ENCODE measurements at regions not wholly inside any gene's neighbourhood (a gene's known extent, or its start where the extent isn't known, plus 50 kb on each side); places are given as distances from the start of the nearest gene placed in this dataset.

GRCh38 chr3:104519068-104519467, 847.6 kb upstream of the ALCAM start:
- WGBS (ENCODE audit: insufficient coverage, insufficient replicate concordance, low lambda C conversion rate, missing lambda C conversion rate), result 0% methylated on average over 4 of the region's 4 CpGs
- RAD21 ChIA-PET (ENCODE audit: unreplicated experiment), result no interaction called here
- peak; percentile 49 for ATAC-seq
- TF ChIP-seq POLR2AphosphoS2 (IDR thresholded peaks at IDR 0.05; ENCODE audit: low read depth, low read length) (no peak), MEF2B (IDR thresholded peaks at IDR 0.05; ENCODE audit: partially characterized antibody, poor library complexity, severe bottlenecking) (no peak), NR2C1 (IDR thresholded peaks at IDR 0.05) (no peak), BRCA1 (IDR thresholded peaks at IDR 0.05; ENCODE audit: low read depth, low read length) (no peak), CHD1 (IDR thresholded peaks at IDR 0.05; ENCODE audit: low read depth, low read length) (no peak), SPI1 (IDR thresholded peaks at IDR 0.05; ENCODE audit: borderline replicate concordance, insufficient read depth, low read depth, low read length) (no peak), SMARCA5 (IDR thresholded peaks at IDR 0.05) (no peak), STAT3 (IDR thresholded peaks at IDR 0.05; ENCODE audit: low read depth, low read length) (no peak), TCF3 (IDR thresholded peaks at IDR 0.05; ENCODE audit: borderline replicate concordance, insufficient read depth, low read depth, low read length) (no peak), NBN (IDR thresholded peaks at IDR 0.05) (no peak), RFX5 (IDR thresholded peaks at IDR 0.05; ENCODE audit: low read depth, low read length) (no peak), RAD51 (IDR thresholded peaks at IDR 0.05) (no peak), JUNB (IDR thresholded peaks at IDR 0.05) (peak; percentile 78), ZSCAN29 (IDR thresholded peaks at IDR 0.05) (no peak), ZBED1 (IDR thresholded peaks at IDR 0.05; ENCODE audit: borderline replicate concordance) (no peak), MTA2 (IDR thresholded peaks at IDR 0.05; ENCODE audit: low read depth) (no peak), ZNF384 (IDR thresholded peaks at IDR 0.05; ENCODE audit: borderline replicate concordance, low read depth, low read length) (no peak), SMAD1 (IDR thresholded peaks at IDR 0.05; ENCODE audit: low read depth, partially characterized antibody) (no peak), ATF2 (IDR thresholded peaks at IDR 0.05; ENCODE audit: low read length) (peak; percentile 58; the same call in 1 of the 2 replicates), ZBTB4 (CRISPR knock-in tag; IDR thresholded peaks at IDR 0.05) (no peak), BCL11A (IDR thresholded peaks at IDR 0.05; ENCODE audit: low read depth, low read length) (no peak), CHD2 (IDR thresholded peaks at IDR 0.05; ENCODE audit: borderline replicate concordance, low read depth, low read length) (no peak), ELK1 (IDR thresholded peaks at IDR 0.05; ENCODE audit: low read depth, low read length) (no peak)

More at GRCh38 chr3:104519068-104519467, 847.6 kb upstream of the ALCAM start:
- H3K9ac ChIP-seq (ENCODE audit: control insufficient read depth, insufficient read depth, low read length), result peak overlapping the region; percentile 42; the same call in 1 of the 2 replicates
- ChIA-PET SMC1A (ENCODE audit: uncharacterized antibody, unreplicated experiment) (interaction anchor here (0.9 to 1.6 kb wide), 6 partner anchors 15 to 850 kb away, joined by 3 to 6 read pairs (median 3); no protein-coding TSS in a partner anchor), CTCF (interaction anchor here (0.8 to 1.0 kb wide), 2 partner anchors 18 to 31 kb away, joined by 3 read pairs; no protein-coding TSS in a partner anchor), POLR2A (no interaction called here)
- no peaks in the 10 kb centered on the region for H3K36me3 ChIP-seq (ENCODE audit: control insufficient read depth in 2 of 2, insufficient read depth in 2 of 2, low read length in 1 of 2)
- H3K4me3 ChIP-seq, result peak overlapping the region; percentile 55
- no peaks in the 10 kb centered on the region for H3K27me3 ChIP-seq (replicated peaks in 1 of 2; ENCODE audit: control insufficient read depth in 2 of 2, insufficient read depth in 2 of 2, low read length in 1 of 2)
- peaks cover 4% of the 10 kb centered on the region for H3K79me2 ChIP-seq (ENCODE audit: control insufficient read depth, insufficient read depth, low read length)
- BruUV-seq (replicated peaks), result no TSS peak
- H2AFZ ChIP-seq (ENCODE audit: control insufficient read depth, low read depth, low read length), result peak overlapping the region; percentile 31; the same call in 1 of the 2 replicates
- peak; percentile 54 for DNase-seq (ENCODE audit: low read depth, low spot score)
- peak; percentile 72 for FAIRE-seq
- H3K9me3 ChIP-seq (replicated peaks; ENCODE audit: control insufficient read depth, insufficient read depth, low read length), result no peaks in the 10 kb centered on the region; the same call in 1 of the 3 replicates
- in situ Hi-C loops (cut with MboI), result no loop called here
- intact Hi-C loops (cut with micrococcal nuclease; ENCODE audit: unreplicated experiment), result no loop called here
- peaks cover 19% of the 10 kb centered on the region for H3K4me1 ChIP-seq (ENCODE audit: control insufficient read depth, insufficient read depth, low read length)
- peak overlapping the region; percentile 91 for H3K27ac ChIP-seq (ENCODE audit: control insufficient read depth, insufficient read depth)
- no peaks in the 10 kb centered on the region for H4K20me1 ChIP-seq (ENCODE audit: control insufficient read depth, insufficient read depth)
- peak overlapping the region; percentile 77 for H3K4me2 ChIP-seq (ENCODE audit: control insufficient read depth, insufficient read depth)
